Pons (tissue), 1 donor: ENCODE measurements at regions not wholly inside any gene's neighbourhood (a gene's known extent, or its start where the extent isn't known, plus 50 kb on each side); places are given as distances from the start of the nearest gene placed in this dataset.
"Not testable (repeated sequence)": the region's sequence is repeated elsewhere in the genome, so short reads cannot be mapped to it uniquely, and the experiment has no call there.

Experiments
- DNase-seq: peaks from one replicate; pipeline ENCODE4 v3.0.0-alpha.2; 2016; ENCODE audit warnings: low spot score

DNA sequence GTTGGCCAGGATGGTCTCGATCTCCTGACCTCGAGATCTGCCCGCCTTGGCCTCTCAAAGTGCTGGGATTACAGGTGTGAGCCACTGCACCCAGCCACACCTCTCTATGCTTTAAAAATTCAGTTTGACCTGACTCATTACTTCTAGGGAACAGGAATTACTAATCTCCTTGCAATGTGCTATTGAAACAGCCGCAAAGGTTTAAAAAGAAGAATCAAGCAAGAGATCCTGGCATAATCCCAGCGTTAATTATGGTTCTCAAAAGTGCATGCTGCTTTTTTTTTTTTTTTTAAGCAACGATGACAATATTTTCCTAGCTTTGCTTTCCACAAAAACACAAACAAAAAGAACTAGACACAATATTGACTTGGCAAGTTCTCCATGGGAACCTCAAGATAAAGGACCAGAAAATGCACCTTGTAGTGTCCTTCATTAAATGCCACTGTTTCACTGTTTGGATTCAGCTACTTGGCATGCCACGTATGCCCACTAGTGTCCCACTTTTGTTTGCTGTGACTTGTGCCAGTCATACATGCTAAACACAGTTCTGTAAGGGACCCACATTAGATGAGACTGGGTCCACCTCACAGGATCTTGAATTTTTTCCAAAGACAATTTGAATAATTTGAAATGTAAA is 112.6 kb upstream of the PPARGC1A start:
- DNase-seq, result no peak

DNA sequence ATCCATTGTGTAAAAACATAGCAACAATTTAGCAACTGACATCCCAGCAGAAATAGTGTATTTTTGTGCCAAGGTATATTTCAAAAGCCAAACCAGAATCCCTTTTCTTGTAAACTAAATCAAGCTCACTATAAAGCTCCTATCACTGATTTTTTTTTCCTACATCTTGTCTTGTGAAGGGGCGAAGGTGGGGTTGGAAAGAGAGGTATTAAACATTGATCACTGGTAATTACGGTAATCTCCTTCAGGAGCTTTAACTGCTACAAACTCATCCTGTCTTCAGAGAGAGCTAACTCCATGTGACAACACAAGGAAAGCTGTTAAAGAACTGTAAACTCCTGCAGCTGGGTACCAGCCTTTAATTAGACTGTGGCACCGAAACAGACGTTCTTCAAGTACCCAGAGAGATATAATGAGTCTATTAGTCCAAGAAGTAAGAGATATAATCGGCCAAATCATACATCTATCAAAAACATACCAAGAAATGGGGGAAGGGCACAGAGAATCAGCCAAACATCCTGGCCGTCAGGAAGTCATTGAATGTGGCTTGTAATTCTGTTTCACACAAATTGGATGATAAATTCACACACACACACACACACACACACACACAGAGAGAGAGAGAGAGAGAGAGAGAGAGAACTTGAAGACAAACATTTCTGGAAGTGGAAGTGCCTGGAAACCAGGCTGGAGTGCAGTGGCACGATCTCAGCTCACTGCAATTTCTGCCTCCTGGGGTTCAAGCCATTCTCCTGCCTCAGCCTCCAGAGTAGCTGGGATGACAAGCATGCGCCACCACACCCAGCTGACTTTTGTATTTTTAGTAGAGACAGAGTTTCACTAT is 111.9 kb upstream of the PPARGC1A start:
- DNase-seq, result no peak

DNA sequence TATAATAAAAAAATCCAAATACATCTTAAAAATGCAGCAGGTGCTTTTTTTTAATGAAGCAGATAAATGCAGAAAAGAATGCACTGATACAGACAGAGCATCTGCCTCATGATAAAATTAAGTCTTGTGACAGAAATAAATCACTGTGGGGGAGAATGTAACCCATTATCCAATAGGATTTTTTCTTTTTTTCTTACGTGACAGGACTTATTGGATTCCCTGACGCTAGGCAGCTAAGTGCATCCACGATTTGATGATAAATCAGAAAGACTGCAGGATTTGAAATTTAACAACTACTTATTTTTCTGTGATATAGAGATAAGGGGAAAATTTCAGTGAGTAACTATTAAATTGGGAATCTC is 110.6 kb upstream of the PPARGC1A start:
- DNase-seq, result no peak

DNA sequence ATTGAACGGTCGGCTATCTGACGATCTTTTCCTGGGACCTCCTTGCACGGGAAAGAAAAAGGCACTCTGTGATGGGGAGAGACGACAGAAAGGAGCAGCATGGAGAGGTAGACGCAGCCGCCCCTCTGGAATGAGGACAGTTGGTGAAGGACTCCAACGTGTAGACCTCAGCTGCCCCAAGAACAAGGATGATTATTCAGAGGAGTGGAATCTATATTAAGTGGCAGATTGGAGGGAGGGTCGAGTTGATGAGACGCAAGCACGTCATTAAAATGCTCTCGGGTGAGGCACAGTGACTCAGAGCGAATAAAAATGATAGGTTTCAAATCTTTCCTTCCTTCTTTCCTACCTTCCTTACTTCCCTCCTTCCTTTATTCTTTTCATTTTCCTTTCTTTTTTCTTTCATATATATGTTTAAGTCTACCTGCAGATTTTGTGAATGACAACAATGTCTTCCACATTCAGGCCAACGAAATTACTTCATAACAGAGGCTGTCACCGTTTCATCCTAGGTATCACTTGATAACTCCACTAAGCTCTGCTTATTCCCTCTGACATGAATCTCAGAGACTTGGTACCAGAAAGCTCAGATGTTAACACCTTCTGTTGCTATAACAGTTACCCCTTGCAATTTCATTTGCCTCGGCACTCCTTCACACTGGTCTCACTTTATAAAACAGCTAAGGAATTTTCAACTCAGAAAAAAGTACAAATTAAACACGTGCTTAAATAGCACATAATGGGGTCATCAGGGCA is 110.0 kb upstream of the PPARGC1A start:
- DNase-seq, result no peak

DNA sequence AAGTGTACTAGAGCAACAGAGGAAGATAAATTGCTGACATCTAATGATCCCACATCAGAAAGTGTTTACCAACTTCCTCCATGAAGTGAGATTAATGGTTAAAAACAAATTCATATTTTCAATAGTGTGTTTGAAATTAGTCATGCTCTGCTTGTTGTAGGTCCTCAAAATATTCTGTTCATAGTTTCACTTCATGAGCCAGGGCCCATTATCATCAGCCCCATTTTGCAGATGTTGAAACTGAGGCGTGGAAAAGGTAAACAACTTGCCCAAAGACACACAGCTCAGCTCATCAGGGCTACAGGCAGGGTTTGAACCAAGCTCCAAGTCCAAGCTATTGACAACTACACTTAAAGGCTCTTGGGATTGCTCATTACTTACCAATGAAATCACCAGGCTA is 103.5 kb upstream of the PPARGC1A start:
- no peak for DNase-seq

DNA sequence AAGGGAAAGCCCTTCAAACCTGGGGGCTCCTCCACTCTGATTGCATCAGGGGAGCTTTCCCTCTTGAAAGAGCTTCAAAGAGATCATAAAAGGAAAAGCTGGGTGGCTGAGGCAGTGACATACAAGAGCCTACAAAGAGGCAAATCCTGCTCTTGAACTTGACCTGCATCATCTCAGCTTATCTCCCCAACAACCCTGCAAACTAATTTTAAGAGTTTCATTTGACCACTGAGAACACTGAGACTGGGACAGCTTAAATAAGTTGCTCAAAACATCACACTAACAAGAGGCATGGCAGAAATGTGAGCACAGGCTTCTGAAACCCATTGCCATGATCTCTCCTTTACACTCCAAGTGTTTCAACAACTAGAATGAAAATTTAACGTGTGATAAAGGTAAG is 101.6 kb upstream of the PPARGC1A start:
- no peak for DNase-seq

DNA sequence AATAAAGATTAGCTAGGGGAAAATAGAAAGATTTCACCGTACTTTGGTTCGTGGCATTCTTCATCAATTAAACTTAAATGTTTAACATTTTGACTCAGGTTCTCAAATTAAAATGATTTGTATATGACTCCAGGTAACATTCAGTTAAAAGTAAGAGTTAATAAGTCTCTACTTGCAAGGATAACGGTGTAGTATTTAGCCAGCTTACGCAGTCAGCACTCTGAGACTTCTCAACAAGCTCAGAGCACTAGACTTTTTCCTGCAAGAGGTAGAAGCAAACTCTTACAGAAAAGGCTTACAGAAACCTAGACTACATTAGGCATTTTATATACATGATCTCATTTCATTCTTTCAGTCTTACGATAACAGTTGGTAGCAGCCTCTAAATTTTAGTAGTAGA is 96.4 kb upstream of the PPARGC1A start:
- DNase-seq, result no peak

DNA sequence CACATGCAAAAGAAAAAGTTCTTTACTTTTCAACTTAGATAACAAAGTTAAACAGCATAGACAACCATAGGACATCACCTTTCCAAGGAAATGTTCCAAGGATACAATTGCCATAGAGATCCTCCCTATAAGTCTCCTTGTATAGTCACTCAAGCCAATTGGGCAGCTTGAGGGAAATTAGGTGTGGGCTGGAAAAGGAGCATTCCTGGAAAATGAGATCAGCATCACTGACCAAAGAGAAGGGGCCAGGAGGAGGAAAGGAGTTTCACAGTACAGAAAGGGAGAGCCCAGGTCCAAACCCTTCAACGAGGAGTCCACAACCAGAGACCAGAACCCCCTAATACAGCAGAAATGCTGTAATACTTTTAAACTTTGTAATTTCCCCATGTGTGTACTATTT is 91.5 kb upstream of the PPARGC1A start:
- no peak for DNase-seq

DNA sequence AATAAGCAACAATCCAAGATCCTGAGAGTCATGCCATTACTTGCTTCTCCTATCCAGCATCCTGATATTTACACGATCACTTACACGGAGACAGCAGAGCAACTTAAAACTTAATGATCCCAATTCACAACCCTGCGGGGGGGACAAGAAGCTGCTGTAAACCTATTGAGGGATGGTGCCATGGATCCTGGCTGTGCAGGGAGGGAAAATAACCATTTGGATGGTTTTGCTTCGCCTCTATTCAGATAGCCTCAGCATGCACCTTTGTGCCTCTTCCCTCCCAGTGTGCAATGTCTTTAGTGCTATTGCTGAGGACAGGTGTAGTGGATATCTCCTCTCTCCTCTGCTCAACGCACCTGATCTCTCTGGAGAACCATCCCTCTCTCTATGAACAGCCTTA is 89.7 kb upstream of the PPARGC1A start:
- DNase-seq, result no peak

DNA sequence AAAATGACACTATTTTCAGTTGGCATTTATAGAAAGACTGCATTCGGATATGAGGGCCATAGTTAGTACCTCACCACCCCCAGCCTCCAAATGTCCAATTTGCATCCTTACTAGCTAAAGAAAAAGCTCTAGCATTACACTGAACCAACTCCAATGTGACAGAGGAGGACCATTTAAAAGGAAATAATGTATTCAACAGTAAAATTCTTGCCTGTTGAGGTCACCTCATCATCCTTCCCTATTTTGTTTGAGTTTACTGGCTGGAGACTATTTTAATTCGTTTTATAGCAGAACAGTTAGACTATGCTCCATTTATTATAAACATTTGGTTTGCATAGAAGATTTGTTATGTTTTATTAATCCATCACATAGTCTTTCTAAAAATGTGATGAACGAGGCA is 88.2 kb upstream of the PPARGC1A start:
- DNase-seq, result no peak

DNA sequence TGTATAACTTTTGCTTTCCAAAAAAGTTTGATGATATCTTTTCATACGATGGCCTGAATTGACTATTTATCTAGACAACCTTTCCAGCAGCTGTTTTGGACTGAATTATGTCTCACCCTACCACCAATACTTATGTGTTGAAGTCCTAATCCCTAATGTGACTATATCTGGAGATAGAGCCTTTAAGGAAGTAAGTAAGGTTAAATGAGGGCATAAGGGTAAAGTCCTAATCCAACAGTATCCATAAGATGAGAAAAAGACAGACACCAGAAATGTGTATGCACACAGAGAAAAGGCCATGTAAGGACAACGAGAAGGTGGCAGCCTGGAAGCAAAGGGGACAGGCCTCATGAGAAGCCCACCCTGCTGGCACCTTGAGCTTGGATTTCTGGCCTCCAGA is 86.6 kb upstream of the PPARGC1A start:
- no peak for DNase-seq

DNA sequence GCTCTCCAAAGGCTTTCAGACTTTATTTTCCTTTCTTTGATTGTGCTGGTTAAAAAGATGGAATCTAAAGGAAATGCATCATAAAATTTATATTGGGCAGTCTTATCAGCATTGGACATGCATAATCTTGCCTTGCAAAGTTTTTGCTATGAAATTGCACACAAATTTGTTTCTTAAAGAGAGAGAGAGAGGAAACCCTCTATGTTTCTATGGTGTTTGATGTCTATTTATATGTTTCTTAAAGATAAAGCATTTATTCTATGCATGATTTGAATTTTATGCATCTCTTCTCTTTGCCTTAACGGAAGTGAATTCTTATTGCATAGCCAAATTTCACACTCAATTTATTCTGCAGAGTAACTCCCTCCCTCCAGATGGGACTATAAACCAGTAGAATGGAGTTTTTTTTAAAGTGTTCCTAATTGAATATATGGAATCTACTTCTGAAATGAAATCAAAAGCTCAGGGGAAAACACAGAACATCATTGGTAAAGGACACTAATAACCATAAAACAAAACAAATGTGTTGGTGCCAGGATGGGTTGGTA is 83.5 kb upstream of the PPARGC1A start:
- DNase-seq, result no peak

DNA sequence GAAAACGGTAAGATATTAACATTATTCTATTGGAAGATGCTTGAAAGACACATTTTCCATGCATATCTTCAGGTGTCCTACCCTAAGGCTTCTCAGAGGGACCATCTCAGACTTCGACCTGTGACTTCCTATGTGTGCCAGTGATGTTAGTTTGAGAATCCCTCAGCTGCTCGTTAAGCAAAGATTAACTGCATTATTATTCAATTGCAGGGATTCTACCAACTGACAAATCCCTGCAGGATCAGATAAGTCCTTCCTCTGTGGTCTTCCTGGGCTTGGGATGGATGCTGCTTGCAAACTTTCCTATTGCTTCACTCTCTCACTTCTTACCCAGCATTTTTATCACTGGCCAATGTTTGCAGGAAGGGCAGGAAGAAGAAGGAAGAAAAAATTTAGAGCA is 83.0 kb upstream of the PPARGC1A start:
- no peak for DNase-seq

DNA sequence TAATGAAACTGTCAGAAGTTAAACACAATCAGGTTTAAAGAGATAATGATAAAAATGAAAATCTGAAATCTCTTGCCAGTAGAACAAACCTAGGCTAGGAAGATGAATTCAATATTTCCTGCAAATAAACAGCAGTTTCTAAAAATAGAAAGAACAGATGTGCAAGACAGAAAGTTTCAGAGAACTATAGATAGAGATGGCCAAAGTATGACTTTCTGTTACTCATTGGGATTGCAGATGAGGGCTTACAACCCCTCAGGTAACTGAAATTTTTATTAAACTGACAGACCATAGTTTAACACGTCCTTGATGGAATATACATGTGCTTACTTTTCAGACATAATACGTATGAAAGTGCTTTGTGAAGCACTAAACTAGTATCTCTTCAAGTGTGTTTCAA is 82.3 kb upstream of the PPARGC1A start:
- no peak for DNase-seq

DNA sequence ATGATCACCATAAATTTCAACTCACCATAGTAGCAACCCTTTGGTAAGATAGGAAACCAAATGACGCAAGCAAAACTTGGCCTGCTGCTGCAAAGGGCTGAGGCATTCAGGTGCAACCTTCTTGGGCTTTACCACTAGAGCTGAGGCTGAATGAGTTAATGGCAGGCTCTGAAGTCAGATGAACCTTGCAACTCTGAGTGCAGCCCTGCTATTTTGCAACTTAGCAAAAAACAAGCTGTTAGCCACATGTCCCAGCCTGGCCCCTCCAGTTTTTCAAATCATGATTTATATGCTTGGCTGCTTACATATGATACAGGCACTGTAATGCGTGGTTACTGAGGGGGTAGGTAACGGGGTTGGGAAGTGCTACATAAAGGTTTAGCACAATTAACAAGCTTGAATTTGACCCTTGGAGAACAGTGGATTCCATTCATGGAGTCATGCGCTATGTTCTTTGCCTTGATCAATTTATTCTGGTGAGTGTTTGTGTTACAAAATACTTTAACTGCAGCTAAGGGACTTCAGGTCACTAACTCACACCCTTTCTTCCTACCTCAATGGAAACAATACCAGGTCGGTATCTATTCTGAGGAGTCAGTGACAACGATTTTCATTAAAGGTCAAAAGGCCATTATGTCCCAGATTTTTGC is 80.5 kb upstream of the PPARGC1A start:
- DNase-seq, result no peak

DNA sequence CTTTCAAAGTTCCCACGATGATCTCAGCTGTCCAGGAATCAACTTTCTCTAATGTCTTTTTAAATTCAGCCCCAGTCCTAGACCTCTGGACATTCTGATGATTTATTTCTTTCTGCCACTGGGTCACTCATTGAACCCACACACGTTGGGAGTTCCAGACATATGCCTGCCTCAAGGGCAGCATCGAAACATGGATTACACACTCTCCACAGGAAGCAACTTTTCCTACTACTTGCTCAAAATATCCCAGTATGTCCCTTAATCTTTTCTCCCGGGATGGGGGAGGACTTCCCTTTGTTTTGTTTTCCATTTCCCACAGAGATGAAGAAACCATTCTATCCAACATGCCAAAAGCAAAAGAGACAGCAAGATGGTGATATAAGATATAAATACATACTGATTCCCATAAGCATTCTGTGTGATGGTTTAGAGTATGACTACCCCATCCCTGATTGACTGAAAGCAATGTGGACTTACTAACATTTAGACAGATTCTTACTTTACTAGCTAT is 79.8 kb upstream of the PPARGC1A start:
- DNase-seq, result no peak

DNA sequence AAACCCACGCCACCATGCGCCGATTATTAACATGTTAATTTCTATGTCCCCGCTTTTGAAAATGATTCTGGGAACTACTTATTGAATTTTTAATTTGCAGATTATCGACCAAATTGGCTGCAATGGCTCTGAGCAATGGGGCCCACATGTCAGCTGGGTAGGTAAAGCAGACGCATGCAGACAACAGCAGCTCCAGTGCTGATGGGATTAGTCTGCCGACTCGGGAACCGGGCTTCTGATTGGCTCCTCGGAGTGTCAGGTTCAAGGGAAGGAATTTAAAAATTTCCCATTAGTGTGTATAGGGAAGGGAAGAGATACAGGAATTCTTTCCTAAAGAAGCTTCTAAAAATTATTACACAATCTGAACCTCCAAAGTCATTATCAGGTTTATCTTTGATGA is 77.4 kb upstream of the PPARGC1A start:
- DNase-seq, result no peak

DNA sequence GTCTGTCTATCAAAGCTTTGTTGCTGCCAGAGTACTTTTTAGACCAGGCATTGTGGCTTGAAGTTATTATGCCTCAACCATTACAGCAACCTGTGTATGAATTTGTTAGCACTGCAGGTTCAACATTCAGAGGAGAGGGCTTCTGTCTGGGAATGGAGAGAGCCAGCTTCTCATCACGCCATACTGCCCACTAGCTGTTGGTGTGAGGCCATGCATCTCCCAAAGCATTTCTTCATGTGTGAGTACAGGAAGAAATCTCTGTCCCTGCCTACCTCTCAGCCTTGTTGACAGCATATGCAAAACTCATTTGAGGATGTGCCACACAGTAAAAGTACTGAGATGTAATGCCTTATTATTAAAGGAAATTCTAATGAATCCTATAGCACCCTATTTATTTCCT is 76.9 kb upstream of the PPARGC1A start:
- DNase-seq, result no peak

DNA sequence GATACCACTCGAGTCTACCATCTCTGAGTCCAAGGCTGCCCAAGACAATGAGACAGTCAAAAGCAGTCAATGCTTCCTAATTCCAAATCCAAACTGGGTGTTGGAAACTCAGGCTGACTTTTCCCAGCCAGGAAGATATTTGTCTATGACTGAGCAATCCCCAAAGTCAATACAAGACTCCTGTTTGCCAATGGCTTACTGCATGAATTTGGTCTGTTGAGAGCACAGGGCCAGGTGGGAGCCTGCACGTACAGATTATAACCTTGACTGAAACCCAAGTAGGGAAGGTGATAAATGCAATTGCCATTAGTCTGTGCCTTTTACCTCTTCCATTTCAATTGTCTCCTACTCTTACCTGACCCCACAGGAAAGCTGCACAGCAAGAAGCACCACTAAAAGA is 72.6 kb upstream of the PPARGC1A start:
- no peak for DNase-seq

DNA sequence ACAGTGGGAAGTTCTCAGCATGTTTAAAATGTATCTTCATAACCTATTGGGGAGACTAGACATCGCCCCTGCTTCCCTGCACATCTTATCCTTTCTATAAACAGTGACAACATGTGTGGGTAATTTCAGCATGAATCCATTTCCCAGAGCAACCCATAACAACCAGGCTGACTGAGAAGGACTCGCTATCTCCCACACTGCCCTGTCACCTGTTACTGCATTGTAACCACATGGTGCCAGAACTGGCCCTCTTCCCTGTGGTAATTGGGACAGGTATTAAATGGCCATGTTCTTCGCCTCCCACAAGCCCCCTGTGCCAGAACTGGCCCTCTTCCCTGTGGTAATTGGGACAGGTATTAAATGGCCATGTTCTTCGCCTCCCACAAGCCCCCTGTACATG is 71.5 kb upstream of the PPARGC1A start:
- not testable (repeated sequence) for DNase-seq

DNA sequence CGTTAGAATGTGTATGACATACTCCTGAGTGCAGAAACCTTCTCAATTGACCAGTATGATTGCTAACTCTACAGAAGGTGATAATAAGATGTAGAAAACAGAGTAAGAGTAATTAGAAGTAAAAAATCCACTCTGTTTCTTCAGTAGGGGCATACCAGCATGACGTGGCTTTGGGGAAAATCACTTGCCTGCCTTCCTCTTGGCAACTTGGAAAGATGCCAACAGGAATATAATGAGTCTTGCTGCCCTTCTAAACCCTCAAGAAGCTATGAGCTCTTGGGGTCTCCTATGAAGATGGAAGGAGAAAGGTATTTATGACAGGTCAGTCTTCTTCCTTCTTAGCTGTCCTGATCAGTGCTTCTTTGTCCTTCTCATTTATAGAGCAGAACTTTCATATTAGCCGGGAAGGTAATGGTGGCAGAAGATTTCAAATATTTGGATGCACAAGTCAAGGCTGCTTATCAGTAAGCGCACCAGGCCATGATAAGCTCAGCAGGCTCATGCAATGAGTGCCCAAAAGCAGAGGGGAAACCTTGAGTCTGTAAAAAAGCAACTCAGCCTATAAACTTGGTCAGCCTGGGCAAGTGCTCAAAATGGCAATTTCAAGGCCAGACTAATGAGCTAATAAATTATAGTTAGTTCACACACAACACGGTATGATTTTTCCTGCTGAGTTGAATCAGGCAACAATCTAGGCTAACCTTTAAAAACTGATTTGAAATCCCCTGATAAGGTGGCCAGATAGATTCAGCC is 69.7 kb upstream of the PPARGC1A start:
- no peak for DNase-seq
